Ishikawa (cell line): ENCODE measurements at regions not wholly inside any gene's neighbourhood (a gene's known extent, or its start where the extent isn't known, plus 50 kb on each side); places are given as distances from the start of the nearest gene placed in this dataset.

ENCODE experiments used
- EP300 ChIP-seq: IDR thresholded peaks from 2 replicates; pipeline ENCODE4 v1.6.1; 2012; ENCODE audit warnings: borderline replicate concordance
- TF ChIP-seq, protein P1 (sequence below): IDR thresholded peaks from 2 replicates; pipeline ENCODE4 v1.6.1; 2012; ENCODE audit warnings: low read depth, mild to moderate bottlenecking

DNA sequence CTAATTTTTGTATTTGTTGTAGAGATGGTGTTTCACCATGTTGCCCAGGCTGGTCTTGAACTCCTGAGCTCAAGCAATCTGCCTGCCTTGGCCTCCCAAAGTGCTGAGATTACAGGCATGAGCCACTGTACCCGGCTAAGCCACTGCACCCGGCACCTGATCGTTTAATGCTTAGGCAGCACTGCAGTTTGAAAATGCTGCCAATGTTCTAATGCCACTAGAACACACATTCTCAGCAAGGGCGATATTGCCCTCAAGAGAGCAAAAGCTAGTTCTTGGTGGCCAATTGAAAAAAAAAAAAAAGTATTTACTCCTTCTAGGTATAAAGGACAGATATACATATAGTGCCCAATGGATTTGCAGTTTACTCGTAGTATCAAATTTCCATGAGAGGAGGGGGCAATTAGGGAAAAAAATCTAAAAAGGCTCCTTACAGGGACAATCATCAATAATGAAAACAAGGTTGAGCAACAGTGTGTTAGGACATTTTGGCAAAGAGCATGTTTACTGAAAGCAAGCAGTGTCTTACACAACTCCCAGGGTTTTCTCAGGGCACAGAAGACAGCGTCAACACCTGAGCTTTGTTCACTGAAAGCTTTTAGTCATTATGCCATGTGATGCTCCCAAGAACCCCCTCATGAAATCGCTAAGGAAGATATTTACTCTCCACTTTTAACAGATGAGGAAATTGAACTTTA lies 199.9 kb upstream of the PKDCC start:
- no peak for TF ChIP-seq EP300
- TF ChIP-seq, protein P1, sequence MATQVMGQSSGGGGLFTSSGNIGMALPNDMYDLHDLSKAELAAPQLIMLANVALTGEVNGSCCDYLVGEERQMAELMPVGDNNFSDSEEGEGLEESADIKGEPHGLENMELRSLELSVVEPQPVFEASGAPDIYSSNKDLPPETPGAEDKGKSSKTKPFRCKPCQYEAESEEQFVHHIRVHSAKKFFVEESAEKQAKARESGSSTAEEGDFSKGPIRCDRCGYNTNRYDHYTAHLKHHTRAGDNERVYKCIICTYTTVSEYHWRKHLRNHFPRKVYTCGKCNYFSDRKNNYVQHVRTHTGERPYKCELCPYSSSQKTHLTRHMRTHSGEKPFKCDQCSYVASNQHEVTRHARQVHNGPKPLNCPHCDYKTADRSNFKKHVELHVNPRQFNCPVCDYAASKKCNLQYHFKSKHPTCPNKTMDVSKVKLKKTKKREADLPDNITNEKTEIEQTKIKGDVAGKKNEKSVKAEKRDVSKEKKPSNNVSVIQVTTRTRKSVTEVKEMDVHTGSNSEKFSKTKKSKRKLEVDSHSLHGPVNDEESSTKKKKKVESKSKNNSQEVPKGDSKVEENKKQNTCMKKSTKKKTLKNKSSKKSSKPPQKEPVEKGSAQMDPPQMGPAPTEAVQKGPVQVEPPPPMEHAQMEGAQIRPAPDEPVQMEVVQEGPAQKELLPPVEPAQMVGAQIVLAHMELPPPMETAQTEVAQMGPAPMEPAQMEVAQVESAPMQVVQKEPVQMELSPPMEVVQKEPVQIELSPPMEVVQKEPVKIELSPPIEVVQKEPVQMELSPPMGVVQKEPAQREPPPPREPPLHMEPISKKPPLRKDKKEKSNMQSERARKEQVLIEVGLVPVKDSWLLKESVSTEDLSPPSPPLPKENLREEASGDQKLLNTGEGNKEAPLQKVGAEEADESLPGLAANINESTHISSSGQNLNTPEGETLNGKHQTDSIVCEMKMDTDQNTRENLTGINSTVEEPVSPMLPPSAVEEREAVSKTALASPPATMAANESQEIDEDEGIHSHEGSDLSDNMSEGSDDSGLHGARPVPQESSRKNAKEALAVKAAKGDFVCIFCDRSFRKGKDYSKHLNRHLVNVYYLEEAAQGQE: no peak
